Kidney (tissue), 13 donors: ENCODE measurements at regions not wholly inside any gene's neighbourhood (a gene's known extent, or its start where the extent isn't known, plus 50 kb on each side); places are given as distances from the start of the nearest gene placed in this dataset.

Source experiments
- DNase-seq, 5 donors: peaks; one replicate each; pipeline ENCODE4 v3.0.0-alpha.2; 2013 to 2020
- FAIRE-seq: peaks from 2 replicates; lab custom pipeline; 2012; peaks lifted over from hg19 to GRCh38; lab: Jason Lieb, UNC
- H3K27ac ChIP-seq, 2 donors: one replicate each; pipeline ENCODE4 v1.7.0; 2013; ENCODE audit warnings: low read depth in 2 of 2, low read length in 2 of 2, inconsistent platforms in 1 of 2
- H3K27me3 ChIP-seq: one replicate; pipeline ENCODE4 v1.7.1; 2013; ENCODE audit warnings: low read length, inconsistent platforms; ENCODE audit not compliant: control insufficient read depth, insufficient read depth
- H3K36me3 ChIP-seq, 3 donors: one replicate each; pipeline versions ENCODE4 v1.7.0 to v1.7.1; 2013; ENCODE audit warnings: low read length in 3 of 3, control low read depth in 1 of 3, inconsistent platforms in 1 of 3; ENCODE audit not compliant: insufficient read depth in 3 of 3, control insufficient read depth in 2 of 3
- H3K4me1 ChIP-seq, 3 donors: one replicate each; pipeline versions ENCODE4 v1.7.0 to v1.7.1; 2013; ENCODE audit warnings: low read length in 3 of 3, inconsistent platforms in 1 of 3, low read depth in 1 of 3; ENCODE audit not compliant: control insufficient read depth in 2 of 3, insufficient read depth in 2 of 3
- H3K4me3 ChIP-seq, 3 donors: one replicate each; pipeline versions ENCODE4 v1.7.0 to v1.8.1; 2013; ENCODE audit warnings: low read length in 3 of 3, control low read depth in 1 of 3, inconsistent platforms in 1 of 3
- H3K9ac ChIP-seq, 3 donors: one replicate each; pipeline versions ENCODE4 v1.7.0 to v1.7.1; 2013; ENCODE audit warnings: low read length in 3 of 3, control low read depth in 1 of 3, inconsistent platforms in 1 of 3
- H3K9me3 ChIP-seq, 3 donors: one replicate each; pipeline versions ENCODE4 v1.7.0 to v1.7.1; 2013; ENCODE audit warnings: low read length in 3 of 3, control low read depth in 1 of 3, inconsistent platforms in 1 of 3; ENCODE audit not compliant: control insufficient read depth in 2 of 3, insufficient read depth in 1 of 3
- intact Hi-C: fragments of 100-400 bp; cut with DNase I; formaldehyde crosslinking; loops from one replicate; pipeline ENCODE4 v1.11.1; 2022
- TF ChIP-seq, protein P1 (sequence below): IDR thresholded peaks from 3 replicates; pipeline ENCODE4 v1.5.1; 2012; ENCODE audit warnings: mild to moderate bottlenecking, moderate library complexity, borderline replicate concordance; ENCODE audit not compliant: insufficient read depth; ENCODE audit errors: extremely low read depth
- donor health status: control.
- donor health status: control.
- donor health status: control.
- donor health status: control.
- donor health status: control.
- donor health status: DM: yes; HTN: yes; CAD: no.
- donor health status: Normal renal cell carcinoma (clear cell type).

- H3K27ac ChIP-seq, result no peak overlapping the region
- intact Hi-C loops, result no loop called here
Observed at GRCh38 chr2:104384961-104385360, 469.0 kb upstream of the POU3F3 start.

GRCh38 chr2:104385743-104386142 lies 468.2 kb upstream of the POU3F3 start:
- TF ChIP-seq, protein P1, sequence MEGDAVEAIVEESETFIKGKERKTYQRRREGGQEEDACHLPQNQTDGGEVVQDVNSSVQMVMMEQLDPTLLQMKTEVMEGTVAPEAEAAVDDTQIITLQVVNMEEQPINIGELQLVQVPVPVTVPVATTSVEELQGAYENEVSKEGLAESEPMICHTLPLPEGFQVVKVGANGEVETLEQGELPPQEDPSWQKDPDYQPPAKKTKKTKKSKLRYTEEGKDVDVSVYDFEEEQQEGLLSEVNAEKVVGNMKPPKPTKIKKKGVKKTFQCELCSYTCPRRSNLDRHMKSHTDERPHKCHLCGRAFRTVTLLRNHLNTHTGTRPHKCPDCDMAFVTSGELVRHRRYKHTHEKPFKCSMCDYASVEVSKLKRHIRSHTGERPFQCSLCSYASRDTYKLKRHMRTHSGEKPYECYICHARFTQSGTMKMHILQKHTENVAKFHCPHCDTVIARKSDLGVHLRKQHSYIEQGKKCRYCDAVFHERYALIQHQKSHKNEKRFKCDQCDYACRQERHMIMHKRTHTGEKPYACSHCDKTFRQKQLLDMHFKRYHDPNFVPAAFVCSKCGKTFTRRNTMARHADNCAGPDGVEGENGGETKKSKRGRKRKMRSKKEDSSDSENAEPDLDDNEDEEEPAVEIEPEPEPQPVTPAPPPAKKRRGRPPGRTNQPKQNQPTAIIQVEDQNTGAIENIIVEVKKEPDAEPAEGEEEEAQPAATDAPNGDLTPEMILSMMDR, result no peak
- Histone ChIP-seq H3K9ac (no peak overlapping the region), H3K27ac (no peak overlapping the region), H3K4me1 (no peaks in the 10 kb centered on the region), H3K4me3 (no peak overlapping the region), H3K9me3 (no peaks in the 10 kb centered on the region), H3K36me3 (no peaks in the 10 kb centered on the region), H3K27me3 (no peaks in the 10 kb centered on the region)
- FAIRE-seq (no peak), DNase-seq (no peak)
- intact Hi-C loops, result no loop called here

More at GRCh38 chr2:104384961-104385360, 469.0 kb upstream of the POU3F3 start:
- FAIRE-seq (no peak), DNase-seq (no peak)
- Histone ChIP-seq H3K9ac (no peak overlapping the region), H3K27me3 (no peaks in the 10 kb centered on the region), H3K4me1 (no peaks in the 10 kb centered on the region), H3K4me3 (no peak overlapping the region), H3K36me3 (no peaks in the 10 kb centered on the region), H3K9me3 (no peaks in the 10 kb centered on the region)
- TF ChIP-seq, protein P1, result no peak

DNA sequence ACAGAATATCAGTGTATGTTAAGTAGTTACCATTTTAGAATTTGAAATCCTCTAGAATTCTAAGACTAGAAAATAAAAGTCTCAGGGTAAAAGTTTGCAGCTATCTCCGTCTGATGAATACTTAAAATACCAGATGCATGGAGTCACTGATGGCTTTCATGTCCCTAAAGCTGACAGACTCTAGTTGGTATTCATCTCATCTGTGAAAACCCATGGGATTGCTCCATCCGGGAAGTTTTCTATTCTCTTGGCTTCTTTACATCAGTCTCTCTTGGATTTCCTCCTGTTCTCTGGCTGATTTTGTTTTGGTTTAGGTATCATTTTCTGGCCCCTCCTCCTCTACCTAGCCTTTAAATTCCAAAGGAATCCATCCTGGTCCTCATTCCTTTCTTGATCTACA lies 465.6 kb upstream of the POU3F3 start:
- no peak for FAIRE-seq
- no peak overlapping the region for H3K9ac ChIP-seq
- H3K4me1 ChIP-seq, result no peaks in the 10 kb centered on the region
- no peak overlapping the region for H3K4me3 ChIP-seq
- no peaks in the 10 kb centered on the region for H3K9me3 ChIP-seq
- no peak overlapping the region for H3K27ac ChIP-seq
- intact Hi-C loops, result no loop called here
- no peaks in the 10 kb centered on the region for H3K36me3 ChIP-seq
- no peaks in the 10 kb centered on the region for H3K27me3 ChIP-seq
- TF ChIP-seq, protein P1, result no peak
- DNase-seq, result no peak

- no peak overlapping the region for H3K4me3 ChIP-seq
- DNase-seq, result no peak
- H3K9me3 ChIP-seq, result no peaks in the 10 kb centered on the region
- no peaks in the 10 kb centered on the region for H3K27me3 ChIP-seq
- H3K36me3 ChIP-seq, result no peaks in the 10 kb centered on the region
- H3K9ac ChIP-seq, result no peak overlapping the region
- no peak for FAIRE-seq
- TF ChIP-seq, protein P1, result no peak
- H3K4me1 ChIP-seq, result no peaks in the 10 kb centered on the region
- no peak overlapping the region for H3K27ac ChIP-seq
- intact Hi-C loops, result no loop called here
Observed at GRCh38 chr2:104402825-104403224, 451.1 kb upstream of the POU3F3 start.
